NCI-H2081 treated with DMSO at 0.1 percent for 48 hours (cell line): ENCODE measurements at regions not wholly inside any gene's neighbourhood (a gene's known extent, or its start where the extent isn't known, plus 50 kb on each side); places are given as distances from the start of the nearest gene placed in this dataset.
"Not testable (repeated sequence)": the region's sequence is repeated elsewhere in the genome, so short reads cannot be mapped to it uniquely, and the experiment has no call there.

Source experiments
- DNase-seq: peaks from one replicate; lab custom pipeline; 2025; lab: John Stamatoyannopoulos, UW

DNA sequence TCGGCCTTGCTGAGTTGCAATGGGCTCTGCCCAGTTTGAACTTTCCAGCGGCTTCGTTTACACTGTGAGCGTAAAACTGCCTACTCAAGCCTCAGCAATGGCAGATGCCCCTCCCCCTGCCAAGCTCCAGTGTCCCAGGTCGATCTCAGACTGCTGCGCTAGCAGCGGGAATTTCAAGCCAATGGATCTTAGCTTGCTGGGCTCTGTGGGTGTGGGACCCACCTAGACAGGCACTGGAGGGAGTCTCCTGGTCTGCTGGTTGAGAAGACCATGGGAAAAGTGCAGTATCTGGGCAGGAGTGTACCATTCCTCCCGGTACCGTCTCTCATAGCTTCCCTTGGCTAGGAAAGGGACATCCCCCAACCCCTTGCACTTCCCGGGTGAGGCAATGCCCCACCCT is 88.2 kb downstream of the KLHL28 start:
- DNase-seq = no peak

- DNase-seq = no peak
Measured at GRCh38 chr14:44866770-44867169, 95.0 kb downstream of the KLHL28 start.

DNA sequence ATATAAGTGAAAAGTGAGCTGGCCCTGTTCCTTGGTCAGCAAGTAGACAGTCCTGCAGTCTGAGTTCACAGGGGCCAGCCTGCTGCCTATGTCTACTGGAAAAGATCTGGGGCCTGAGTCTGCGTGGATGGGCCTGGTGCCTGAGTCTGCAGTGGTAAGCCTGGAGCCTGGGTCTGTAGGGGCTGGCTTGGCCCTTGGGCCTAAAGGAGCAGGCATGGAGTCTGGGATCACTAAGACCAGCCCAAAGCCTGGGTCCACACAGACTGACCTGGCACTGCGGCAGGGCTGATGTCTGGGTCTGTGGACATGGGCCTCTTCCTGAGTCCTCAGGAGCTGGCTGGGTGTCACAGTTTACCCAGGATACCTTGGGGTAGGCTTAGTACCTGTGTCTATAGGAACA is 95.4 kb downstream of the KLHL28 start:
- no peak for DNase-seq

DNA sequence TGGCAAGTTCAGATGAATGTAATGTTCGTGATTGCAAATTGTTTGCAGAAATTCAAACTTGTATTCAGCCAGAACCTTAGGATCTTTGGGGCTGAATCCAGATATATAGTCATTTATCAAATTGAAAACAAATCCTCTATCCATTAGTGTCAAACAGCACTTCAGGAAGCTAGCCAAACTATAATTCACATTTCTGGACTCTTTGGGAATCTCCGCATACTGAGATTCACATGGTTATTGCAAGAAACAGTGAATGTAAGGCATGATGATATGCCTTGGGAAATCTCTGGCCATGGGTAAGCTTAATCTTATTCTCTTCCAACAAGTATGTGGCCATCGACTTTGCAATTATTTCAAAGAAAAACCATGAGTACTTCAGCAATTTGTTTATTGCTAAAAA is 98.5 kb downstream of the KLHL28 start:
- no peak for DNase-seq

DNA sequence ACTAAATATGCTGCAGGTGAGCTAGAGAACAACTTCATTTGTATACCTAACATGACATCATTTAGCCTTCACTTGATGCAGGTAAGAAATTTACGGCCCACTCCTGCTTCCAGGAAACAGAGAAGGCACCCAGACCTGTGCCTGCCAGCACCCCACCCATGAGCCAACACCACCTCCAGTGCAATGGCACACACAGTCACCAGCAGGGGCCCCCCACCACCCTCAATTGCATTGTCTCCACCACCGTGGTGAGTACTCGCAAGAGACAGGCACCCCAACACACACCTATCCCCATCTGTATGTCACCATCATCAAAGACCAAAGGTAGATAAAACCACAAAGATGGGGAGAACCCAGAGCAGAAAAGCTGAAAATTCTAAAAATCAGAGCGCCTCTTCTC is 107.6 kb downstream of the KLHL28 start:
- DNase-seq = no peak

DNA sequence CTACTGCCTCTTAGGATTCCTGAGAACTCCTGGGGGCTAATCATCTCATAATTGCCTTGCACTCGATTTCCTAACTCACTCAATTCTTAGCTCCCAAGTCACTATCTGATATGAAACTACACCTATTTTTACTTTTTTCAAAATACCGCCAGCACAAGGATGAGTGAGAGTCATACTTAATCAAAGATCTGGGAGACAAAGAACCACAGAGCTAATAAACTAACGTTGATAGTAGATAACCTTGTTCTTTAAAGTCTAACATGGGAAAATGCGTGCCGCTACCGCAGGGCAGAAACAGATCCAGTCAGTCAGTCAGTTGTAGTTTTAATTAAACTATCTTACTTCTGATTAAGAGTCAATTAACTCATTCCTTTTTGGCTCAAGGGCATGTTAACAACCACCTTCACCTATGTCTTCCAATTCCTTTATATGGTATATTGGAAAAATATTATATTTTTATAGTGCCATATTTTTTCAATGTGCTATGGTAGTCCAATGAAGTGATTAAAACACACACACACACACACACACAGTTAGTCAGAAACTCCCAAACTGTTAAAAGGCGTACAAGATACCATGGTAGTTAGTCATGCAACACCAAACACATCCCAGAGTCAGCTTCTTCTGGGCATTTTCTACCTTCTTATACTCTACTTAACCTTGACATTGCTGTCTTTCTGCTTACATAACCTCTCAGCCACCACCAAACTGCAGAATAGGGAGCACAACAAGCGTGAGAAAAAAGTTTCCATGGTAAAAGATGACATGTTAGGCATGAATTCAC is 114.0 kb downstream of the KLHL28 start:
- DNase-seq = no peak

GRCh38 chr14:44846232-44846824 is 115.4 kb downstream of the KLHL28 start:
- DNase-seq = peak; percentile 20

- not testable (repeated sequence) for DNase-seq
Measured at GRCh38 chr14:44835928-44836327, 125.8 kb downstream of the KLHL28 start.

GRCh38 chr14:44833376-44834060 is 128.2 kb downstream of the KLHL28 start:
- no peak for DNase-seq

- DNase-seq = no peak
Measured at GRCh38 chr14:44830371-44830770, 131.4 kb downstream of the KLHL28 start.

DNA sequence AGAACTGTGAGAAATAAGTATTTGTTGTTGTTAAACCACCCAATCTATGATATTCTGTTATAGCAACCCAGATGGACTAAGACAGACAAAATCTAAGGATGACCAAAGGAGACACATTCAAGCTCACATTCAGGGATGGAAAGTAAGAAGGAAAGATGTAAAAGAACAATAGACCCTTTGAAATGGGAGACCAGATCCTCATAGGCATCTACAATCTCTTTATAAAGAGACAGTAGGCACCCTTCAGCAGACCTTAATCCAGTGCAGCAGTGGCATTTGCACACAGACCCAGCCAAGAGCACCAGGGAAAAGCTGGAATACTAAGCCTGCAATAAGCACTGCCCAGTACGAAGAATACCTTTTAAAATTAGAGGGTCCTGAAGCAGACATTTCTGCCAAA is 132.7 kb downstream of the KLHL28 start:
- no peak for DNase-seq

- DNase-seq = no peak
Measured at GRCh38 chr14:44828023-44828422, 133.7 kb downstream of the KLHL28 start.

- no peak for DNase-seq
Measured at GRCh38 chr14:44820230-44820964, 141.3 kb downstream of the KLHL28 start.

GRCh38 chr14:44814196-44814595 is 147.6 kb downstream of the KLHL28 start:
- no peak for DNase-seq

- no peak for DNase-seq
Measured at GRCh38 chr14:44812672-44813071, 149.1 kb downstream of the KLHL28 start.

DNA sequence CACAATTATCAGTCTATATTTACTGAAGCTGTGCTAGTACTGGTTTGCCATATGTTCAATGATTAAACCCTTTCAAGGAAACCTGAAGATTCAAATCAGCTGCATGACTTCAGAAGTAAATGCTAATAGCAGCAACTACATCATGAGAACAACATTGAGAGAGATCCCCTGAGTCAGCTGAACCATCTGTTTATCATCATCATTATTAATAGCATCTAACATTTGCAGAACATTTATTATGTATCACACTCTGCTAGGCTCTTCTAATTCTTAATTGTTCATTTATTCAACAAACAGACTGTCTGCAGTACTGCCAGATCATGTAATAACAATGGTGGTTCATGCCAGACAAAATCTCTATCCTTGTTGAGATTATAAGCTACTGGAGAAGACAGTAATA is 157.4 kb downstream of the KLHL28 start:
- no peak for DNase-seq

DNA sequence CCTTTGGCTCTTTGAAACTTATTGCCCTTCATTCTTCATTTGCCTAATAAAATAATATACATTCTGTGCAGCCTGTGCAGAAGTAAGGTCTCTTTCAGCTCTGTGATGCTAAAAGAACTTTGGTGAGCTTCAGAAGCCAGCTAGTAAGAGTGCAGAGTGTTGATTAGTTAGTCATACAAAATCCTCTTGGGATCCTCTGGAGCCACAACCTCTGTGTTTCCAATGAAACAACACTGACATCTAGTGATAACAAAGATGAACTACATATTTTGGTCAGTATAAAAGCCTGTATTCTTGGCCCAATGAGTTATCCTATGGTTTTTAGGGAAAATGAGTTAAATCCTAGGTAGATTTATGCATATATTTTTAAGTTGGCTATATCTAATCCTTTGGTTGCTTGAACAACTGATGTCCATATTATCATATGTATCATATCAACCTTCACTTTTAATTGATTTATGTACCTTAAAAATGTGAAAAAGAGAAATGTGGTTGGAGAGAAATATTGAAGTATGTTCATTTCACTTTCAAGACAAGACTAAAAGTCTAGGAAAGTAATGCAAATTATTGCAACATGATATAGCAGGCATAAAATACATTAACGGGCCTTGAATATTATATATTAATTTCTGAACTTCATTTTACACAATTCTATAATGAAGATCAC is 158.4 kb downstream of the KLHL28 start:
- DNase-seq = peak; percentile 5

- no peak for DNase-seq
Measured at GRCh38 chr14:44798386-44799242, 163.1 kb downstream of the KLHL28 start.

GRCh38 chr14:44795725-44796124 is 166.0 kb downstream of the KLHL28 start:
- no peak for DNase-seq

DNA sequence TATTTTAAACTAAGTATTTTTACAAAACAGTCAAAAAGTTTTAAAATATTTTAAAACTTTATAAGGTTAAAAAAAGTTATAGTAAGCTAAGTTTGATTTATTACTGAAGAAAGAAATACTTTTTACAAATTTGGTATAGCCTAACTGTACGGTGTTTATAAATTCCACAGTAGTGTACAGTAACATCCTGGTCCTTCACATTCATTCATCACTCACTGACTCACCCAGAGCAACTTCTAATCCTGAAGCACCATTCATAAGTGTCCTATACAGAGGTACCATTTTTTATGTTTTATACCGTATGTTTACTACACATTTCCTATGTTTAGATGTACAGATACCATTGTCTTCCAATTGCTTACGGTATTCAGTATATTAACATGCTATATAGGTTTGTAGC is 170.0 kb downstream of the KLHL28 start:
- no peak for DNase-seq

DNA sequence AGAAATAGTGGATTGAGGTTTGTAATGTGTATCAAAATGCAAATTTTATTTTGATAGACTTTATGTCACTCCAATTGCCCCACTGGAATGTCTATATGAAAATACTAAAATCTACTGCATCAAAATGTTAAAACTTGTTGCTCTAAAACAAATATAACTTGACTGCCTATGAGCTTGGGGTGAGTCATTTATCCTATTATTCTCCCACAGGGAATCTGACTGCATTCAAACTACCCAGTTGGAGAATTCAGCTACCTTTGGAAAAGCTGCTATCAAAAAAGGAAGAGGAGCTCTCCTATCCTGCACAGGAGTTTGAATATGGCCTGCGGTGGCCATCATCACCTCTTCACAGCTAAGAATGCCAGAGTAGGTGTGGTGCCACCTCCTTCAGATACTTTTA is 173.1 kb downstream of the KLHL28 start:
- DNase-seq = no peak
